Left ventricle myocardium superior (tissue), 1 donor: ENCODE measurements at regions not wholly inside any gene's neighbourhood (a gene's known extent, or its start where the extent isn't known, plus 50 kb on each side); places are given as distances from the start of the nearest gene placed in this dataset.
A peak's percentile ranks its signal among the peaks of the same experiment; 100 is the strongest.
"Not testable (repeated sequence)": the region's sequence is repeated elsewhere in the genome, so short reads cannot be mapped to it uniquely, and the experiment has no call there.

Source experiments
- ATAC-seq: fragments of 200-7000 bp; cut with Tn5 transposase; one replicate; pipeline ENCODE4 v1.9.1; 2020; ENCODE audit warnings: mild to moderate bottlenecking, moderate library complexity
- DNase-seq: peaks from one replicate; pipeline ENCODE4 v3.0.0-alpha.2; 2020
- intact Hi-C: fragments of 100-400 bp; cut with micrococcal nuclease; formaldehyde crosslinking; loops from one replicate; pipeline ENCODE4 v1.11.0; 2022
- donor health status: DM: no; HTN: yes; CAD: no; lungs with severe emphysema.

GRCh38 chr15:92749946-92750345, 94.4 kb upstream of the FAM174B start:
- intact Hi-C loops, result no loop called here
- DNase-seq (no peak), ATAC-seq (no peak)

GRCh38 chr15:92751528-92751927, 96.0 kb upstream of the FAM174B start:
- no peak for DNase-seq
- intact Hi-C loops, result no loop called here
- no peak for ATAC-seq

GRCh38 chr15:92753591-92753990, 98.0 kb upstream of the FAM174B start:
- no peak for ATAC-seq
- intact Hi-C loops, result no loop called here
- no peak for DNase-seq

DNA sequence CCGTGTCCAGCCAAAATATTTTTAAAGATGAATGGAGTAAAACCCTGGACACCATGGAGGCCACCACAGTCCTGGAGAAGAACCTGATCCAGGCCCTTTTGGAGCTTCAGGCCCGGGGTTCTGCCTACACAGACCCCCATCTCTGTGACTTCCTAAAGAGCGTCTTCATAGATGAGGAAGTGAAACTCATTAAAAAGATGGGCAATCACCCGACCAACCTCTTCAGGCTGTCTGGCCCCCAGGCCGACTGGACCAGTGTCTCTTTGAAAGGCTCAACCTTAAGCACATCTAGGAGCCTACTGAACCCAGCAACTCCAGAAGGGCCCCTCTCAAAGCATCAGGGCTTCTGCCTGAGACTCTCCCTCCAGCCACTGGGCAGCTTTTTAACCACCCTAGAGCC, 107.9 kb upstream of the FAM174B start:
- intact Hi-C loops, result no loop called here
- DNase-seq (no peak), ATAC-seq (no peak)

DNA sequence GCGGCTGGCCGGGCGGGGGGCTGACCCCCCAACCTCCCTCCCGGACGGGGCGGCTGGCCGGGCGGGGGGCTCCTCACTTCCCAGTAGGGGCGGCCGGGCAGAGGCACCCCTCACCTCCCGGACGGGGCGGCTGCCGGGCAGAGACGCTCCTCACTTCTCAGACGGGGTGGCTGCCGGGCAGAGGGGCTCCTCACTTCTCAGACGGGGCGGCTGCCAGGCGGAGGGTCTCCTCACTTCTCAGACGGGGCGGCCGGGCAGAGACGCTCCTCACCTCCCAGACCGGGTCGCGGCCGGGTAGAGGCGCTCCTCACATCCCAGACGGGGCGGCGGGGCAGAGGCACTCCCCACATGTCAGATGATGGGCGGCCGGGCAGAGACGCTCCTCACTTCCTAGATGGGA, 112.6 kb upstream of the FAM174B start:
- DNase-seq, ATAC-seq: not testable (repeated sequence)

DNA sequence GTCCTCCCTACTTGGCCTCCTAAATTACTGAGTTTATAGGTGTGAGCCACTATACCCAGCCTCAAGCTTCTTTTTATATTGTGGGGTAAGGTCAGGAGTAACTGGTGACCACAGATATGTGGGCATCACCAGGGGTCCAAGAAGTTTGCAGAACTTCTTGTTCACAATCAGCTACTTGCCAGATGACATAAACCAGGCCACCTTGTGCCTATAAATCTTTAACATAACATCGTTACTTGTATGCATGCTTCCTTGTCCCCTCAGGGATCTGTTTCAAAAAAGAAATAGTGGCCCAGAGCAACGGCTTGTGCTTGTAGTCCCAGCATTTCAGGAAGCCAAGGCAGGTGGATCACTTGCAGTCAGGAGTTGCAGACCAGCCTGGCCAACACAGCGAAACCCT, 115.1 kb upstream of the FAM174B start:
- ATAC-seq (no peak), DNase-seq (no peak)
- intact Hi-C loops, result no loop called here

More for the DNA sequence above, 112.6 kb upstream of the FAM174B start:
- intact Hi-C loops, result not testable (repeated sequence)

DNA sequence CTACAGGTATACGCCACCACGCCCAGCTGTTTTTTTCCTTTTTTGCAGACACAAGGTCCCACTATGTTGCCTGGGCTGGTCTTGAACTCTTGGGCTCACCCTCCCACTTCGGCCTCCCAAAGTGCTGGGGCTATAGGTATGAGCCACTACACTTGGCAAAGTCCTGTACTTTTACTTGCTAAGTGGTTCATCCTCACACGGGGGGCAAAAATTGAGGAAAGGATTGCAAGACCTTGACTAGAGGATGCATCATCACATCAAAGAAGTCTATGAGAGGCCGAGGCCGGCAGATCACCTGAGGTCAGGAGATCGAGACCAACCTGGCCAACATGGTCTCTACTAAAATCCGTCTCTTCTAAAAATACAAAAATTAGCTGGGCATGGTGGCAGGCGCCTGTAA, 116.5 kb upstream of the FAM174B start:
- intact Hi-C loops, result no loop called here
- ATAC-seq, result no peak
- DNase-seq, result no peak

DNA sequence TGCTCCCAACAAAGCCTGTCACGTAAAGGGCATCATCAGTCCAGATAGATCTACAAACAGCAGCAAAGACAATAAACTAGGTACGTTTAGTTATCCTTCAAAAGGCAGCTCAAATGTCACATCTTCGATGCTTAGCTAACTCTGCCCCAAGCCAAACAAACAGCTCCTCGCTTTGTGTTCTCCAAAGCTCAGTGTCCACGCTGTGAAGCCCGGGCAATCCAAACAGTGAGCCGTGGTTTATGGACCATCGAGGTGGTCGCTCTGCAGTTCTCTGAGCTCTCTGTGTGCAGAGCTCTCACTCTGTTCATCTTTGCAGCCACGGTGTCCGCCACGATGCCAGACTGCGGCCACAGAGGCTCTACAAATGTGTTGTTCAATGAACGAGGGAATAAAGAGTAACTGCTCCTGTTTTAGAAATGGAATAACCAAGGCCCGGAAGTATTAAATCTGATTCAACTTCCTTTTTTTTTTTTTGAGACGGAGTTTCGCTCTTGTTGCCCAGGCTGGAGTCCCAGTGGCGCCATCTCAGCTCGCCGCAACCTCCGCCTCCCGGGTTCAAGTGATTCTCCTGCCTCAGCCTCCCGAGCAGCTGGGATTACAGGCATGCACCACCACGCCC, 117.2 kb upstream of the FAM174B start:
- intact Hi-C loops, result no loop called here
- DNase-seq (no peak), ATAC-seq (no peak)

- intact Hi-C loops, result no loop called here
- ATAC-seq, result no peak
- no peak for DNase-seq
These were observed 117.8 kb upstream of the FAM174B start for GRCh38 chr15:92773340-92773739.

- intact Hi-C loops, result no loop called here
- no peak for DNase-seq
- ATAC-seq, result no peak
These were observed 120.2 kb upstream of the CHD2 start for GRCh38 chr15:92779874-92780273.

GRCh38 chr15:92780843-92781242, 119.3 kb upstream of the CHD2 start:
- no peak for ATAC-seq
- DNase-seq, result no peak
- intact Hi-C loops, result no loop called here

DNA sequence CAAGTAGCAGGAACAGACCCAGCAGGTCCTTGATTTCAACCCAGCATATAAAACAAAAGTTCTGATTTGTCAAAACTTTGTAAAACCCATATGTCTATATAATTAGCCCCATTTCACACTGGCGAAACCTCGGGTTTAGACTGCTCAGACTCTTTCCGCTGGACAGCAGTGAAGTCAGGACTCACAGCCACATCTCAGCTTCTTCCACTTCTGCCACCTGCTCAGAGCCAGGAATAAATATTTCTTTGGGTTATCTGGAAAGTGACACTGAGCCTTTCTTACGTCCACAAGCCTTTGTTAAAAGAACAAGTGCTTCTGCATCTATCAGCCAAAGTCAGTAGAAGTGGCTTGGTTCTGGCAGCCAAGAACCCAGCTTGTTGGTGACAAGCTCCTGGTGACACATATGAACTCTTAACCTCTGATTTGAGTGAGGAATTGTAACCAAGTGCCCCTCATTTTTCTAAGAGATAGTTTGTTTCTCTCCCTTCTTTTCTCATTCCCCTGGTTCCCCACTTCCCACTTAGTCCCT, 118.1 kb upstream of the CHD2 start:
- intact Hi-C loops, result no loop called here
- DNase-seq, result no peak
- ATAC-seq, result peak; percentile 47

- no peak for ATAC-seq
- intact Hi-C loops, result no loop called here
These were observed 113.0 kb upstream of the CHD2 start for GRCh38 chr15:92787116-92787515.

GRCh38 chr15:92788196-92788595, 111.9 kb upstream of the CHD2 start:
- no peak for DNase-seq

More at GRCh38 chr15:92787116-92787515, 113.0 kb upstream of the CHD2 start:
- DNase-seq, result no peak

GRCh38 chr15:92788793-92789192, 111.3 kb upstream of the CHD2 start:
- ATAC-seq, intact Hi-C loops, DNase-seq: not testable (repeated sequence)

More at GRCh38 chr15:92788196-92788595, 111.9 kb upstream of the CHD2 start:
- ATAC-seq, result no peak
- intact Hi-C loops, result no loop called here

- DNase-seq, result no peak
- intact Hi-C loops, result loop anchor here (10.0 kb wide), 1 partner anchor 219 kb away; no protein-coding TSS in a partner anchor
- ATAC-seq, result no peak
These were observed 103.9 kb upstream of the CHD2 start for GRCh38 chr15:92796161-92796611.

GRCh38 chr15:92797168-92798052, 102.7 kb upstream of the CHD2 start:
- DNase-seq (no peak), ATAC-seq (peak; percentile 62)
- intact Hi-C loops, result loop anchor here (10.0 kb wide), 1 partner anchor 217 kb away; no protein-coding TSS in a partner anchor

DNA sequence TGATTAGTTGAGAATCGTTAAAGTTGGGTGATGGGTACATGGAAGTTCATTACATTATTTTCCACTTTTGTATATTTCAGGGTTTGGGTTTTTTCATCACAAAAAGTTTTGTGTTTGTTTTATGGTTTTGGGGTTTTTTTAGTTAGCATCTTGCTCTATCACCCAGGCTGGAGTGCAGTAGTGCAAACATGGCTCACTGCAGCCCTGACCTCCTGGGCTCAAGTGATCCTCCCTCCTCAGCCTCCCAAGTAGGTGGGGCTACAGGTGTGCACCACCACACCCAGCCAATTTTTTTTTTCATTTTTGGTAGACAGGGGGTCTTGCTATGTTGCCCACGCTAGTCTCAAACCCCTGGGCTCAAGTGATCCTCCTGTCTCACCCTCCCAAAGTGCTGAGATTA, 100.1 kb upstream of the CHD2 start:
- no peak for DNase-seq
- intact Hi-C loops, result loop anchor here (10.0 kb wide), 1 partner anchor 115 kb away; no protein-coding TSS in a partner anchor
- no peak for ATAC-seq

- intact Hi-C loops, result loop anchor here (10.0 kb wide), 1 partner anchor 114 kb away; no protein-coding TSS in a partner anchor
- DNase-seq, ATAC-seq: not testable (repeated sequence)
These were observed 99.6 kb upstream of the CHD2 start for GRCh38 chr15:92800416-92801055.
